H9 (cell line): ENCODE measurements at regions not wholly inside any gene's neighbourhood (a gene's known extent, or its start where the extent isn't known, plus 50 kb on each side); places are given as distances from the start of the nearest gene placed in this dataset.

Experiments
- DNase-seq: peaks from one replicate; pipeline ENCODE4 v3.0.0-alpha.2; 2017
- H2AFZ ChIP-seq: one replicate; pipeline ENCODE4 v1.6.1; 2013; ENCODE audit warnings: mild to moderate bottlenecking, low read length, control low read depth, moderate library complexity
- H2AK5ac ChIP-seq: 2 replicates; pipeline ENCODE4 v1.6.1; 2013; ENCODE audit warnings: low read length, control low read depth, mixed read lengths; ENCODE audit not compliant: insufficient read length
- H2BK120ac ChIP-seq: one replicate; pipeline ENCODE4 v1.6.1; 2013; ENCODE audit warnings: low read depth, mild to moderate bottlenecking, low read length, control low read depth, inconsistent platforms; ENCODE audit not compliant: poor library complexity, severe bottlenecking
- H2BK12ac ChIP-seq: 2 replicates; pipeline ENCODE4 v1.6.1; 2013; ENCODE audit warnings: low read length, control low read depth, mixed read lengths, low read depth; ENCODE audit not compliant: insufficient read length
- H2BK15ac ChIP-seq: 2 replicates; pipeline ENCODE4 v1.6.1; 2013; ENCODE audit warnings: low read depth, low read length, control low read depth
- H2BK20ac ChIP-seq: one replicate; pipeline ENCODE4 v1.6.1; 2013; ENCODE audit warnings: low read depth, mild to moderate bottlenecking, low read length, control low read depth, inconsistent platforms; ENCODE audit not compliant: poor library complexity, severe bottlenecking
- H2BK5ac ChIP-seq: 2 replicates; pipeline ENCODE4 v1.6.1; 2013; ENCODE audit warnings: low read length, control low read depth, mixed read lengths; ENCODE audit not compliant: insufficient read length
- H3K14ac ChIP-seq: 2 replicates; pipeline ENCODE4 v1.6.1; 2013; ENCODE audit warnings: low read length, control low read depth; ENCODE audit not compliant: insufficient read depth
- H3K18ac ChIP-seq: 2 replicates; pipeline ENCODE4 v1.6.1; 2013; ENCODE audit warnings: low read depth, mild to moderate bottlenecking, mixed read lengths, low read length, control low read depth; ENCODE audit not compliant: insufficient read length
- H3K23ac ChIP-seq: 2 replicates; pipeline ENCODE4 v1.6.1; 2013; ENCODE audit warnings: low read length, control low read depth, mixed read lengths, low read depth; ENCODE audit not compliant: insufficient read length
- H3K23me2 ChIP-seq: 2 replicates; pipeline ENCODE4 v1.6.1; 2013; ENCODE audit warnings: low read depth, mild to moderate bottlenecking, mixed read lengths, low read length, control low read depth; ENCODE audit not compliant: insufficient read length, poor library complexity, severe bottlenecking
- H3K27ac ChIP-seq: 2 replicates; pipeline ENCODE4 v1.5.1; 2013; ENCODE audit warnings: low read length, control low read depth, mixed read lengths, low read depth; ENCODE audit not compliant: insufficient read length
- H3K27me3 ChIP-seq: 2 replicates; pipeline ENCODE4 v1.6.1; 2013; ENCODE audit warnings: low read length, control low read depth, inconsistent platforms; ENCODE audit not compliant: insufficient read depth
- H3K4ac ChIP-seq: 2 replicates; pipeline ENCODE4 v1.6.1; 2013; ENCODE audit warnings: low read depth, mild to moderate bottlenecking, control low read depth, inconsistent platforms, low read length, moderate library complexity
- H3K4me1 ChIP-seq: 2 replicates; pipeline ENCODE4 v1.6.1; 2013; ENCODE audit warnings: low read length, control low read depth, inconsistent platforms; ENCODE audit not compliant: insufficient read depth
- H3K4me2 ChIP-seq: 2 replicates; pipeline ENCODE4 v1.6.1; 2013; ENCODE audit warnings: low read length, control low read depth, mixed read lengths; ENCODE audit not compliant: insufficient read length, insufficient read depth
- H3K56ac ChIP-seq: 2 replicates; pipeline ENCODE4 v1.6.1; 2013; ENCODE audit warnings: low read depth, mild to moderate bottlenecking, mixed read lengths, low read length, control low read depth; ENCODE audit not compliant: insufficient read length
- H3K79me1 ChIP-seq: 2 replicates; pipeline ENCODE4 v1.6.1; 2013; ENCODE audit warnings: low read depth, mild to moderate bottlenecking, moderate library complexity, low read length, control low read depth, inconsistent platforms; ENCODE audit not compliant: insufficient read depth, poor library complexity, severe bottlenecking
- H3K79me2 ChIP-seq: 2 replicates; pipeline ENCODE4 v1.6.1; 2013; ENCODE audit warnings: low read length, control low read depth, inconsistent platforms; ENCODE audit not compliant: insufficient read depth
- H3K9ac ChIP-seq: 2 replicates; pipeline ENCODE4 v1.6.1; 2013; ENCODE audit warnings: low read length, control low read depth, mixed read lengths; ENCODE audit not compliant: insufficient read length; ENCODE audit errors: extremely low read depth
- H3K9me3 ChIP-seq: one replicate; pipeline ENCODE4 v1.6.1; 2013; ENCODE audit warnings: low read depth, low read length, inconsistent platforms; ENCODE audit not compliant: control insufficient read depth
- H3T11ph ChIP-seq: one replicate; pipeline ENCODE4 v1.6.1; 2013; ENCODE audit warnings: mild to moderate bottlenecking, low read length, control low read depth, inconsistent platforms
- H4K20me1 ChIP-seq: one replicate; pipeline ENCODE4 v1.6.1; 2013; ENCODE audit not compliant: control insufficient read depth, insufficient read length, insufficient read depth
- H4K5ac ChIP-seq: 2 replicates; pipeline ENCODE4 v1.6.1; 2013; ENCODE audit warnings: low read depth, mild to moderate bottlenecking, mixed read lengths, low read length, control low read depth; ENCODE audit not compliant: insufficient read length
- H4K8ac ChIP-seq: replicated peaks from 2 replicates; pipeline ENCODE4 v1.6.1; 2013; ENCODE audit warnings: low read length, control low read depth, mixed read lengths, low read depth; ENCODE audit not compliant: insufficient read length
- H4K91ac ChIP-seq: 2 replicates; pipeline ENCODE4 v1.6.1; 2013; ENCODE audit warnings: low read depth, mild to moderate bottlenecking, moderate library complexity, mixed read lengths, low read length, control low read depth; ENCODE audit not compliant: insufficient read length
- H3K27ac Mint-ChIP-seq, 3 experiments: 2 replicates in 2 of 3; 3 replicates in 1 of 3; pipeline ENCODE4 v1.8.0; 2020 to 2021; ENCODE audit warnings: mixed read lengths in 3 of 3, mild to moderate bottlenecking in 1 of 3, moderate library complexity in 1 of 3
- H3K27me3 Mint-ChIP-seq: 2 replicates; pipeline ENCODE4 v1.8.0; 2021; ENCODE audit warnings: low read depth, mild to moderate bottlenecking, moderate library complexity, mixed read lengths
- H3K36me3 Mint-ChIP-seq, 3 experiments: 2 replicates in 2 of 3; 3 replicates in 1 of 3; pipeline ENCODE4 v1.8.0; 2020 to 2021; ENCODE audit warnings: low read depth in 3 of 3, mixed read lengths in 3 of 3; ENCODE audit not compliant: insufficient read depth in 1 of 3
- H3K4me1 Mint-ChIP-seq, 2 experiments: 2 replicates each; pipeline ENCODE4 v1.8.0; 2020; ENCODE audit warnings: mixed read lengths in 2 of 2
- H3K4me3 Mint-ChIP-seq, 2 experiments: 2 replicates in 1 of 2; 3 replicates in 1 of 2; pipeline ENCODE4 v1.8.0; 2020 to 2021; ENCODE audit warnings: mild to moderate bottlenecking in 2 of 2, mixed read lengths in 2 of 2, moderate library complexity in 1 of 2
- H3K9me3 Mint-ChIP-seq, 2 experiments: 2 replicates in 1 of 2; 3 replicates in 1 of 2; pipeline ENCODE4 v1.8.0; 2020; ENCODE audit warnings: mild to moderate bottlenecking in 2 of 2, mixed read lengths in 2 of 2, moderate library complexity in 1 of 2
- CTCF ChIP-seq: fragments of 200-600 bp; sonication (generic); conservative IDR thresholded peaks from 3 replicates; pipeline ENCODE4 v1.8.0; 2021; ENCODE audit warnings: antibody characterized with exemption, mild to moderate bottlenecking
- WGBS: extraction: QIAGEN DNeasy Blood & Tissue Kit; methylation state at CpG from one replicate; pipeline ENCODE4 v1.1.7; 2013; ENCODE audit warnings: missing lambda C conversion rate, low lambda C conversion rate, mixed read lengths; ENCODE audit not compliant: insufficient read length; ENCODE audit errors: extremely low coverage; 5-methylcytosine and 5-hydroxymethylcytosine counted together

GRCh38 chr13:40074338-40074737 lies 418.9 kb downstream of the COG6 start:
- no peak for DNase-seq

More at GRCh38 chr13:40074338-40074737, 418.9 kb downstream of the COG6 start:
- Histone ChIP-seq H3K4ac (no peak overlapping the region), H2AK5ac (no peak overlapping the region), H3K9me3 (no peaks in the 10 kb centered on the region), H2BK15ac (no peak overlapping the region), H3K14ac (no peak overlapping the region), H3K27ac (no peak overlapping the region), H3K4me1 (no peaks in the 10 kb centered on the region; the same call in 1 of the 2 replicates), H4K20me1 (no peaks in the 10 kb centered on the region), H3K27me3 (no peaks in the 10 kb centered on the region), H4K8ac (no peak overlapping the region), H3K56ac (no peak overlapping the region), H3K23me2 (no peaks in the 10 kb centered on the region), H3T11ph (no peak overlapping the region), H2AFZ (no peak overlapping the region), H2BK12ac (no peak overlapping the region), H4K91ac (no peak overlapping the region), H2BK20ac (no peak overlapping the region), H3K9ac (no peak overlapping the region), H3K4me2 (no peak overlapping the region), H2BK5ac (no peak overlapping the region), H3K79me1 (no peaks in the 10 kb centered on the region), H4K5ac (peak overlapping the region; percentile 2), H2BK120ac (no peak overlapping the region), H3K18ac (no peak overlapping the region), H3K23ac (no peak overlapping the region), H3K79me2 (no peaks in the 10 kb centered on the region)
- TF ChIP-seq CTCF: no peak
- H3K27me3 Mint-ChIP-seq: no peaks in the 10 kb centered on the region
- H3K9me3 Mint-ChIP-seq: no peaks in the 10 kb centered on the region
- H3K4me1 Mint-ChIP-seq: peaks cover 18 to 19% of the 10 kb centered on the region in 2 experiments
- no CpG with 5 or more reads among the region's 3 CpGs for WGBS
- no peak overlapping the region; a peak in 1 of 5 replicates for H3K4me3 Mint-ChIP-seq
- H3K27ac Mint-ChIP-seq: peak overlapping the region in 2 of 3 experiments; percentile 31 to 72; a peak in 4 of 7 replicates
- no peaks in the 10 kb centered on the region for H3K36me3 Mint-ChIP-seq
